Thyroid gland (tissue), 4 donors: ENCODE measurements at regions not wholly inside any gene's neighbourhood (a gene's known extent, or its start where the extent isn't known, plus 50 kb on each side); places are given as distances from the start of the nearest gene placed in this dataset.

Experiments used
- CTCF ChIP-seq, 6 experiments: fragments of 200-600 bp in 3 of 6; fragments of 450-650 bp in 3 of 6; sonication (generic) in 3 of 6; IDR thresholded peaks; one replicate each; pipeline ENCODE4 v1.5.1; 2016 to 2019; ENCODE audit warnings: antibody characterized with exemption in 6 of 6, mild to moderate bottlenecking in 2 of 6, inconsistent platforms in 1 of 6, moderate library complexity in 1 of 6
- POLR2A ChIP-seq, 2 donors: fragments of 450-650 bp; IDR thresholded peaks; one replicate each; pipeline ENCODE4 v1.6.1; 2017; ENCODE audit warnings: antibody characterized with exemption in 2 of 2, mild to moderate bottlenecking in 2 of 2, moderate library complexity in 1 of 2

DNA sequence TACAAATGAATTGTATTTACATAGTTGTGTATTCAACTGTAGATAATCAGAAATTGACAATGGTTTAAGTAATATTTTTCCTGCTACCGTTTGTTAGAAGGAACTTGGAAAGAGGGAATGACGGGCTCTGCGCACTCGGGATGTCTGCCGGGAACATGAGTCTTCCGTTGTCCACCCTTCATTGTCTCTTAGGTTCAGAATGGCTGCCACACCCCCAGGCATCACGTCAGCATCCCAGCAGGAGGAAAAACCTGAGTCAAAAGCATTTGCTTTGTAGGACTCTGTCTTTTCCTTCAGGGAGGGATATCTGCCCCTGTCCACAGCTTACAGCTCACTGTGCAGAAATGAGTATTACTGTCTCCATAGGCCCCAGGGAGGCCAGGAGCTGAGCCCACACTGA, 331.2 kb downstream of the THBS2 start:
- TF ChIP-seq CTCF (IDR thresholded peaks at IDR 0.05) (no peak), POLR2A (IDR thresholded peaks at IDR 0.05) (no peak)
